ENCODE measurements at regions not wholly inside any gene's neighbourhood (a gene's known extent, or its start where the extent isn't known, plus 50 kb on each side); places are given as distances from the start of the nearest gene placed in this dataset.

DNA sequence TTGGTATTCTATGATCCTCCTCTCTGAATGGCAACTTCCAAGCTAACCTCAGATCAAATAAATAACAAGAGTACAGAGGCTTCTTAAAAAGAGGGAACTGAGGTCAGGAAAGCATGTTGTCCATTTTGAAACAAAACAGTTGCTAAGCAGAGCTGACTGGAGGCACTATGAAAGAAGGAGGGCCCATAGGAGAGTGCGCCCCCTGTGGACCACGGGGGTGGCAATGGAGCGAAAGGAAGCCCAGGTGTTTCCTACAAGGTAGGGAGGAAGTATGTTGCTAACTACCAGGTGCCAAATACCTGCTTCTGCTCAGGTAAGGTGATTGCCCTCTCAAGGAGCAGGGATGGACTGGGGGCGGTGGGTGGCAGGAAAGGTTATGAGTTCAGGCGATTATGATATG lies 101.8 kb upstream of the MAST4 start:
- TF ChIP-seq GATA2 (IDR thresholded peaks at IDR 0.05; ENCODE audit: low read depth, low read length) (no peak), GATA3 (IDR thresholded peaks at IDR 0.05; ENCODE audit: low read depth, low read length) (no peak)

DNA sequence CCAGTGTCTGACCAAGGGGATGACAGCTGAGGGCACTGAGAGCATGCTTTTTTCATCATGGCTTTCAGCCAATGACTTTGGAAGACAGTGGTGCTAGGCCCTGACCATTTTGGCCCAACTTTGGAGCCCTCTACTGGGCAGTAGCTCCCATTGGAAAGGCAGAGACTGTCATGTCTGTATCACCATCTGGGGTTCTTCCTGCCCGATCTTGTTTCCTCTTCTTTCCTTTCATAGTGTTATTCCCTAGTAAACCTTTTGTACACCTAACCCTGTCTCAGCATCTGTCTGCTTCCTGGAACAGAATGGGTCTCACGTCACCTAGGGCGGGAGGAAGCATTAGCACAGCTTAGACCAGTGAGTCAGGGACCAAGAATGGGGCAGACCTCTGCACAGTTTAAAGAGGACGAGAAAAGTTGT lies 97.4 kb upstream of the MAST4 start:
- no peak for TF ChIP-seq GATA3 (IDR thresholded peaks at IDR 0.05; ENCODE audit: low read depth, low read length)
- TF ChIP-seq GATA2 (IDR thresholded peaks at IDR 0.05; ENCODE audit: low read depth, low read length), result no peak

DNA sequence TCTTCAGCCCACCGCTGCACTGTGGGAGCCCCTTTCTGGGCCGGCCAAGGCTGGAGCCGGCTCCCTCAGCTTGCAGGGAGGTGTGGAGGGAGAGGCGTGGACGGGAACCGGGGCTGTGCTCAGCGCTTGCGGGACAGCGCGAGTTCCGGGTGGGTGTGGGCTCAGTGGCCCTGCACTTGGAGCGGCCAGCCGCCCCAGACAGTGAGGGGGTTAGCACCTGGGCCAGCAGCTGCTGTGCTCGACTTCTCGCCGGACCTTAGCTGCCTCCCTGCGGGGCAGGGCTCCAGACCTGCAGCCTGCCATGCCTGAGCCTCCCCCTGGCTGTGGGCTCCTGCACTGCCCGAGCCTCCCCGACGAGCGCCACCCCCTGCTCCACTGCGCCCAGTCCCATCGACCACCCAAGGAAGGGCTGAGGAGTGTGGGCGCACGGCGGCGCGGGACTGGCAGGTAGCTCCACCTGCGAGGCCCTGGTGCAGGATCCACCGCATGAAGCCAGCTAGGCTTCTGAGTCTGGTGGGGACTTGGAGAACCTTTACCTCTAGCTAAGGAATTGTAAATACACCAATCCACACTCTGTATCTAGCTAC lies 92.9 kb upstream of the MAST4 start:
- TF ChIP-seq GATA3 (IDR thresholded peaks at IDR 0.05; ENCODE audit: low read depth, low read length) (no peak), GATA2 (IDR thresholded peaks at IDR 0.05; ENCODE audit: low read depth, low read length) (no peak)

DNA sequence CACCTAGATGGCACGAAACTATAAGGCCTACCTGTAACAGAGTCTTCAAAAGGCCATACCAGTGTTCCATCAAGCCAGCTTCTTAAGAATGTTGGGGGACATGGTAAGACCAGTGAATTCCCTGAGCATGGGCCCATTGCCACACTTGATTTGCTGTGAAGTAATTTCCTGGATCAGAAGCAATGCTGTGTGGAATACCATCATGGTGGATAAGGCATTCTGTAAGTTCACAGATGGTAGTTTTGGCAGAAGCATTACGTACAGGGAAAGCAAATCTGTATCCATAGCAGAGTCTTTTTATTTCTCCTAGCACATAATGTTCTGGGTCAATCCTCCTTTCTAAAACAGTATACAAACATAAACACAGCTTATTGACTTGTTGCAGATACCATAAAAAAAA lies 89.1 kb upstream of the MAST4 start:
- TF ChIP-seq GATA2 (IDR thresholded peaks at IDR 0.05; ENCODE audit: low read depth, low read length) (no peak), GATA3 (IDR thresholded peaks at IDR 0.05; ENCODE audit: low read depth, low read length) (no peak)

DNA sequence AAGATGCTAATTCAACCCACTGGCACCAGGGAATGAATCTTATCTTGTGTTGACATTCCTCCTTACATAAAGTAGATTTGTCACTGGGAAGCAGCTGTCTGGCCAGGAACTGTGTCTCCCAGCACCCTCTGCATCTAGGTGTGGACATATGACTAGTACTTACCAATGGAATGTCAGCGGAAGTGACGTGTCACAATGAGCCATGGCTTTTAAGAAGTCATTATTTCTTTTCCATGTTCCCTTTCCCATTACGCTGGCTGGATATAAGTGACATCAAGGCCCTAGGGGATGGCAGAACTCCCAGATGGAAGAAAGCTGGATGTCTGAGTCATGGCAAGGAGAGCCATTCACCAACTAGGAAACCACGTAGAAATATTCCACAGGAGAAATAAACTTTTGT lies 84.7 kb upstream of the MAST4 start:
- no peak for TF ChIP-seq GATA3 (IDR thresholded peaks at IDR 0.05; ENCODE audit: low read depth, low read length)
- TF ChIP-seq GATA2 (IDR thresholded peaks at IDR 0.05; ENCODE audit: low read depth, low read length), result no peak

DNA sequence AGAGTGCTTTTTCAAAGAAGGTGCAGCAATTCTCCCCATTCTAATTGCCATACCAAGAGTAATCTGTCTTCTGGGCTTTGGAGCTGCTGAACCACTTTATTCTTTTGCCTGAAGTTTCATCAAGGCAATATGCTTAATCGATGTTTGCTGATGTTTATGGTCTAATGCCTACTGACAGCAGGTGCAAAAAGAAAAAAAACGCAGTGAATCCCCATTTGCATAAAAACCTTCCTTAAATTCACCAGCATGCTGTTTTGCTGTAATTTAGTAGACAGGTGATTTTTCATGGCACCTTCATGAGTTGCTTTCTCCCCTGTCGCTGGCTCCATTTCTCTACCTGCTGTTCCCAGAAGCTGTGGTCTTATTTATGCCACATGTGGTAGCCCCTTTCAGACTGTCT lies 83.1 kb upstream of the MAST4 start:
- TF ChIP-seq GATA3 (IDR thresholded peaks at IDR 0.05; ENCODE audit: low read depth, low read length) (no peak), GATA2 (IDR thresholded peaks at IDR 0.05; ENCODE audit: low read depth, low read length) (no peak)

DNA sequence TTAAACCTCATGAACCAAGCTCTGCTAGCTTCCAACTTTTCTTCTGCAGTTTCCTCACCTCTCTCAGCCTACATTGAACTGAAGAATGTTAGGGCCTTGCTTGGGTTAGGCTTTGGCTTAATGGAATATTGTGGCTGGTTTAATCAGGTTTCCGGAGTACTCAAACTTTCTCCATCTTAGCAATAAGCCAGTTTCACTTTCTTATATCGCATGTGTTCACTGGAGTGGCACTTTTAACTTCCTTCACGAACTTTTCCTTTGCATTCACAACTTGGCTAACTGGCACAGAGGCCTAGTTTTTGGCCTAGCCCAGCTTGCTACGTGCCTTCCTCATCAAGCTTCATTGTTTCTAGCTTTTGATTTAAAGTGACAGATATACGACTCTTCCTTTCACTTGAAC lies 81.0 kb upstream of the MAST4 start:
- TF ChIP-seq GATA3 (IDR thresholded peaks at IDR 0.05; ENCODE audit: low read depth, low read length), result no peak
- no peak for TF ChIP-seq GATA2 (IDR thresholded peaks at IDR 0.05; ENCODE audit: low read depth, low read length)

DNA sequence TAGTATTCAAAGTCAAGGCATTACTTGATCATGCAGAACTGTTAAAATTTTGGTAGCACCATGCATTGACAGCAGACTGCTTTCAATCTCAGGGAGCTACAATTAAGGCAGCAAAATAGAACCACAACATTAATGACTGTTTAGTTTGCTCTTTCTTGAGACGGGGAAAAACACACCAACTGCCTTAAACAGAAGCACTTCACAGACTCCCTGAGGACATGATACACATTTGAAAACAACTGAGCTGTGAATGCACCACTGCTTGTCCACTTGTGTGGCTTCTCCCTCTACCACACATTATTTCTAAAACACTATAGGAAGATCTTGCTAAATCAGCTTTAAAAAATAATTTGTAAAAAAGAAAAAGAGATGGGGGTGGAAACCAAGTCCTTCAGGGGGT lies 79.6 kb upstream of the MAST4 start:
- TF ChIP-seq GATA2 (IDR thresholded peaks at IDR 0.05; ENCODE audit: low read depth, low read length), result no peak
- no peak for TF ChIP-seq GATA3 (IDR thresholded peaks at IDR 0.05; ENCODE audit: low read depth, low read length)

DNA sequence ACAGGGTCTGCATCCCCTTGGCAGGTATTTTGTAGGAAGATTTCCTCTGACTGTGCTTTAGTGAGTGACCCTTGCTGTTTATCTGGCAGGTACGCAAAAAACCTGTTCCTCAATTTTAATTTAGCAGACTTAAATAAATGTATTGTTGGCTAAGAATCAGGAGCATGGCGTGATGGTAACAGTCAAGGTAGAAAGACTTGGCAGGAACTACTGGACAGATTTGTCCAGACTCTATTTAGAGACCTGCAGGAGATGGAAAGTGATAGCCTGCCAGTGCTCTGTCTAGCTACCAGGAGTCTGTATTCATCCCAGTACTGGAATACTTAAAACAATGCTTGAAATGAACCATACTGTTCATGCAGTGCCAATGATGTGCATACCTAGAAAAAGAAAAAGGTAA lies 78.8 kb upstream of the MAST4 start:
- no peak for TF ChIP-seq GATA3 (IDR thresholded peaks at IDR 0.05; ENCODE audit: low read depth, low read length)
- no peak for TF ChIP-seq GATA2 (IDR thresholded peaks at IDR 0.05; ENCODE audit: low read depth, low read length)

DNA sequence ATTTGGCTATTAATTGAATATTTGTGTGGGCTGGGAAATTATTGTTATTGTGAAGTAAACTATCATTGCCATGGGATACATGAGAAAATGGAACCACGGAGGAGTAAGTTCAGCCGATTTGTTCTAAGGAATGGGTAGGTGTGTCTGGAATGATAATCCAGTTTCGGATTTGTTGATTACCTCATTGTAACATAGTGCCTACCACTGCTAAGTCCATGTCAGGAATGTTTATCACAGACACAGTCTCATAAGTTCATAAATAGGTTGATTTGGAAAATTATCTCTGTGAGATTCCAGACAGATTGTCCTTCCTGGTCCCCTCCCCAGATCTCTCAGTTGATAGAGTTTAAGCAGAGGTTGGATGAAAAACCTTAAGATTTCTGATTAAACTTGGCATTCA lies 78.1 kb upstream of the MAST4 start:
- TF ChIP-seq GATA3 (IDR thresholded peaks at IDR 0.05; ENCODE audit: low read depth, low read length) (no peak), GATA2 (IDR thresholded peaks at IDR 0.05; ENCODE audit: low read depth, low read length) (no peak)

DNA sequence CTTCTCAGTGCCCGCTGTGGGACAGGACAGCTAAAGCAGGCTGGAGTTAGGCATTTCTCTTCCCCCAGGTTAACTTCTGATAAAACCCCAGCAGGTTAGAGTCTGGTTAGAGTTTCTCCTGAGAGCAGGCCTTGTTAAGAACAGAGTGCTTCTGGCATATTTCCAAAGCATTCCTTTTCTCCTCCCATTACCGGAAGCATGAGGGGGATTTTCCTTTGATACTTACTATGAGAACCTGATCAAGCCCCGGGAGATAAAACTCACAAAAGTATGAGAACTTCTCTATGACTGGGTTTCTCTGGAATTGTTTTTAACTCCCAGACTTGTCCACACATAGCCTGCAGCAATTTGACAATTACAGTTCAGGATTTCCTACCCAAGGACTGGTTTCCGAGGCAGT lies 77.4 kb upstream of the MAST4 start:
- no peak for TF ChIP-seq GATA2 (IDR thresholded peaks at IDR 0.05; ENCODE audit: low read depth, low read length)
- TF ChIP-seq GATA3 (IDR thresholded peaks at IDR 0.05; ENCODE audit: low read depth, low read length), result no peak

DNA sequence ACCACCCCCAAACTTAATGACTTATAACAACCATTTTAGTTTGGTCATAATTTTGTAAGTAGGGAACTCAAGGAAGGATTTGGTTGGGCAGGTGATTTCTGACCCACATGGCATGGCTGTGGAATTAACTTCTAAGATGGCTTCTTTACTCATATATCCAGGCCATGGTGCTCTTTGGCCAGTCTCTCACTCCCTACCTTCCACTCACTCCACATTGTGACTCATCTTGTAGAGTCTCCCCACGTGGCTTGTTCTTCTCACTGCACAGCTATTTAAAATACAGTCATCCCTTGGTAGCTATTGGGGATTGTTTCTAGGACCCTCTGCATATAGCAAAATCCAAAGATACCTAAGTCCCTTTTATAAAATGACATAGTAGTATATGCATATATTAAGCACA lies 76.6 kb upstream of the MAST4 start:
- no peak for TF ChIP-seq GATA2 (IDR thresholded peaks at IDR 0.05; ENCODE audit: low read depth, low read length)
- no peak for TF ChIP-seq GATA3 (IDR thresholded peaks at IDR 0.05; ENCODE audit: low read depth, low read length)

DNA sequence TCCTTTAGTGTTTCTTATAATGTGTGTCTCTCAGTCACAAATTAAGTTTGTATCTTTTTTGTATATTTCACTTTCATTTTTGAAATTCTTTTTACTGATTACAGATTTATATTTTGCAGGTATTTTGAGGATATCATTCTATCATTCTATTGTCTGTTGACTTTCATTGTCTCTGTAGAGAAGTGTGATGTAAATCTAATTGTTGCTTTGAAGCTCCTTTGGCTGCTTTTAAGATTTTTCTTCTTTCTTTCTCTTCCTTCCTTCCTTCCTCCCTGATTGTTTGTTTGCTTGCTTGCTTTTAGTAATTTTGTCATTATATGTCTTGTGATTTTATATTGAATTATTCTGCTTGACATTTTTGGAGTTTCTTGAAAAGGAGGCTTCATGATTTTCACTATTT lies 75.3 kb upstream of the MAST4 start:
- TF ChIP-seq GATA2 (IDR thresholded peaks at IDR 0.05; ENCODE audit: low read depth, low read length) (no peak), GATA3 (IDR thresholded peaks at IDR 0.05; ENCODE audit: low read depth, low read length) (no peak)

DNA sequence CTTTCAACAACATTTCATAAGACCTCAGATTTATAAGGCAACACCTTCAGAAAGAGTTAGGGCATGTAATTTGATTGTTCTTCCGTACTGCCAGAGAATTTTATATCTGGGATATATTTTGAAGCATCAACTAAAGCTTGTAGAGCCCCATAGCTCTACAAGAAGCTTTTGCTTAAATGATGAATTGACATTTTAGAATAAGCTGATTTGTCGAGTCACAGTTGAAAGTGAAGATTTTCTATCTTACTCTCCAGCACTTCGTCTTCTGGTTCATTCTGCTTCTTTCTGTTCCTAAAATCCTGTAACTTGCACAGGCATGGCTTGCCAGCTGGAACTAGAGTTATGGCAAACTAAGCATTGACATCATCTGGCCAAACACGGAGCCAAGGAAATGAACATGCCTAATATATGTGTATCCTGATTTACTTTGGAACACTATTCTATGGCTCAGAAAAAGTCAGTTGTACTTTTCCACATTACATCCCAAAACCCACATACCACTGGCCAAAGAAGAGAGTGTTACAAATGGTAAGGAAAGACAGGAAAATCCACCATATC lies 68.6 kb upstream of the MAST4 start:
- TF ChIP-seq GATA2 (IDR thresholded peaks at IDR 0.05; ENCODE audit: low read depth, low read length) (no peak), GATA3 (IDR thresholded peaks at IDR 0.05; ENCODE audit: low read depth, low read length) (no peak)

DNA sequence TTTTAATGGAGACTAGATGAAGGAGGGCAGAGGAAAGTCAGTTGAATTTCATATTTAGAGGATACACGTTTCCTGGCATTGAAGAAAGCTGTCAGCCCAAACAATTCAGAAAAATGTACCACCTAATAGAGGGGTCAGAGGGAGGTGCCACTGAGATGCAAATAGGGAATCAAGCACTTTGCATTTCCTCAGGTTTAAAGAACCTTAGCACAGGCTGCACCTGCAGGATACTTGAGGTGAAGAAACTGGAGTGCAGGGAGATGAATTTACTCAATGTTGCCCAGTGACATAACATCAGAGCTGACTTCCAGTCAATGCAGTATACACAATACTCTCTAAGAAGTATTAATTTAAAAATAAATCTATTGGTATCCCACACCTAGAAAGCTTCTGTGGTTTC lies 67.0 kb upstream of the MAST4 start:
- no peak for TF ChIP-seq GATA3 (IDR thresholded peaks at IDR 0.05; ENCODE audit: low read depth, low read length)
- no peak for TF ChIP-seq GATA2 (IDR thresholded peaks at IDR 0.05; ENCODE audit: low read depth, low read length)

DNA sequence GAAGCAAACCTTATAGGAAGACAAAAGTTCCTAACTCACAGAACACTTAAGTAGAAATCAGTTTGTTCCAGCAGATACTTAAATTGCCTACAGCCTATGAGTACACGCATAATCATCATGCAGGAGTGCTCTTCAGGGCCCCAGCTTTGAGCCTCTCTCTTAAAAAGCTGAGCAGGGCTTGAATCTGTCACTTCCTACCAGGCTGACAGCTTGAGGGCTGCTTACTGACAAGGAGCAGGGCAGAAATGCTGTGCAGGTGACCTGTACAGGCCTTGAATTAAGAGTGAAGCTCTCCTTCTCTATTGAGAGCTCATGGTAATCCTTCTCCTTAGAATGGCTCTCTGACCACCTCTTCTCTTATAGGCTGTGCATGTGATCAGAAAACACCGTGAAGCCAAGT lies 66.5 kb upstream of the MAST4 start:
- TF ChIP-seq GATA2 (IDR thresholded peaks at IDR 0.05; ENCODE audit: low read depth, low read length), result no peak
- TF ChIP-seq GATA3 (IDR thresholded peaks at IDR 0.05; ENCODE audit: low read depth, low read length), result no peak
